GM23248 (cell line): ENCODE measurements at regions not wholly inside any gene's neighbourhood (a gene's known extent, or its start where the extent isn't known, plus 50 kb on each side); places are given as distances from the start of the nearest gene placed in this dataset.

ENCODE experiments used
- EZH2 ChIP-seq: fragments of 200-600 bp; sonication (generic); IDR thresholded peaks from 2 replicates; pipeline ENCODE4 v1.6.1; 2018; ENCODE audit warnings: antibody characterized with exemption, mild to moderate bottlenecking; ENCODE audit not compliant: insufficient read depth, poor library complexity, severe bottlenecking
- EZH2phosphoT487 ChIP-seq: fragments of 200-600 bp; sonication (generic); IDR thresholded peaks from 2 replicates; pipeline ENCODE4 v1.6.1; 2018; ENCODE audit warnings: antibody characterized with exemption, moderate library complexity, mild to moderate bottlenecking, low read depth; ENCODE audit not compliant: insufficient read depth

GRCh38 chr5:27978322-27978721 is 939.9 kb upstream of the CDH9 start:
- TF ChIP-seq EZH2: no peak
- no peak for TF ChIP-seq EZH2phosphoT487
